ENCODE measurements at regions not wholly inside any gene's neighbourhood (a gene's known extent, or its start where the extent isn't known, plus 50 kb on each side); places are given as distances from the start of the nearest gene placed in this dataset.

- Histone ChIP-seq H3K27me3 (replicated peaks; ENCODE audit: insufficient read depth, low read length) (no peaks in the 10 kb centered on the region), H3K79me2 (ENCODE audit: low read length) (no peaks in the 10 kb centered on the region), H4K20me1 (ENCODE audit: insufficient read depth, low read length) (no peaks in the 10 kb centered on the region), H3K27ac (ENCODE audit: low read length) (no peak overlapping the region), H2AFZ (ENCODE audit: low read length) (no peak overlapping the region), H3K9me3 (replicated peaks; ENCODE audit: insufficient read depth, low read length) (no peaks in the 10 kb centered on the region), H3F3A (ENCODE audit: insufficient read depth, low read length) (no peaks in the 10 kb centered on the region), H3K36me3 (replicated peaks; ENCODE audit: insufficient read depth, low read length) (no peaks in the 10 kb centered on the region), H3K4me2 (ENCODE audit: low read depth, low read length) (no peak overlapping the region), H3K9ac (ENCODE audit: low read length) (no peak overlapping the region), H3K9me2 (replicated peaks; ENCODE audit: insufficient read depth, low read length) (no peaks in the 10 kb centered on the region), H3K4me3 (ENCODE audit: low read length) (no peak overlapping the region), H3K4me1 (ENCODE audit: low read length) (no peaks in the 10 kb centered on the region)
- no peak for TF ChIP-seq EZH2 (optimal IDR thresholded peaks at IDR 0.05; ENCODE audit: low read depth, low read length)
- no peak for TF ChIP-seq CTCF (IDR thresholded peaks at IDR 0.05; ENCODE audit: low read length)
- TF ChIP-seq EZH2phosphoT487 (IDR thresholded peaks at IDR 0.05; ENCODE audit: low read length), result no peak
- no peak for DNase-seq
These were observed 242.3 kb downstream of the CCER1 start for GRCh38 chr12:90712671-90713070.

GRCh38 chr12:90710711-90711110, 244.3 kb downstream of the CCER1 start:
- Histone ChIP-seq H3K4me2 (ENCODE audit: low read depth, low read length) (no peak overlapping the region), H3F3A (ENCODE audit: insufficient read depth, low read length) (no peaks in the 10 kb centered on the region), H3K4me3 (ENCODE audit: low read length) (no peak overlapping the region), H3K9ac (ENCODE audit: low read length) (no peak overlapping the region), H2AFZ (ENCODE audit: low read length) (no peak overlapping the region), H3K4me1 (ENCODE audit: low read length) (no peaks in the 10 kb centered on the region), H3K9me3 (replicated peaks; ENCODE audit: insufficient read depth, low read length) (no peaks in the 10 kb centered on the region), H3K27me3 (replicated peaks; ENCODE audit: insufficient read depth, low read length) (no peaks in the 10 kb centered on the region), H3K36me3 (replicated peaks; ENCODE audit: insufficient read depth, low read length) (no peaks in the 10 kb centered on the region), H3K27ac (ENCODE audit: low read length) (no peak overlapping the region), H3K9me2 (replicated peaks; ENCODE audit: insufficient read depth, low read length) (no peaks in the 10 kb centered on the region), H4K20me1 (ENCODE audit: insufficient read depth, low read length) (no peaks in the 10 kb centered on the region), H3K79me2 (ENCODE audit: low read length) (no peaks in the 10 kb centered on the region)
- DNase-seq, result no peak
- TF ChIP-seq EZH2phosphoT487 (IDR thresholded peaks at IDR 0.05; ENCODE audit: low read length), result no peak
- no peak for TF ChIP-seq EZH2 (optimal IDR thresholded peaks at IDR 0.05; ENCODE audit: low read depth, low read length)
- no peak for TF ChIP-seq CTCF (IDR thresholded peaks at IDR 0.05; ENCODE audit: low read length)

- Histone ChIP-seq H3K79me2 (ENCODE audit: low read length) (no peaks in the 10 kb centered on the region), H3K4me3 (ENCODE audit: low read length) (no peak overlapping the region), H3F3A (ENCODE audit: insufficient read depth, low read length) (no peaks in the 10 kb centered on the region), H3K27ac (ENCODE audit: low read length) (no peak overlapping the region), H3K9ac (ENCODE audit: low read length) (no peak overlapping the region), H4K20me1 (ENCODE audit: insufficient read depth, low read length) (no peaks in the 10 kb centered on the region), H3K9me2 (replicated peaks; ENCODE audit: insufficient read depth, low read length) (no peaks in the 10 kb centered on the region), H2AFZ (ENCODE audit: low read length) (no peak overlapping the region), H3K27me3 (replicated peaks; ENCODE audit: insufficient read depth, low read length) (no peaks in the 10 kb centered on the region), H3K4me1 (ENCODE audit: low read length) (no peaks in the 10 kb centered on the region), H3K4me2 (ENCODE audit: low read depth, low read length) (no peak overlapping the region), H3K9me3 (replicated peaks; ENCODE audit: insufficient read depth, low read length) (no peaks in the 10 kb centered on the region), H3K36me3 (replicated peaks; ENCODE audit: insufficient read depth, low read length) (no peaks in the 10 kb centered on the region)
- TF ChIP-seq EZH2 (optimal IDR thresholded peaks at IDR 0.05; ENCODE audit: low read depth, low read length) (no peak), CTCF (IDR thresholded peaks at IDR 0.05; ENCODE audit: low read length) (no peak), EZH2phosphoT487 (IDR thresholded peaks at IDR 0.05; ENCODE audit: low read length) (no peak)
- no peak for DNase-seq
These were observed 248.9 kb downstream of the CCER1 start for GRCh38 chr12:90706036-90706435.
